NCI-H1436 (cell line): ENCODE measurements at regions not wholly inside any gene's neighbourhood (a gene's known extent, or its start where the extent isn't known, plus 50 kb on each side); places are given as distances from the start of the nearest gene placed in this dataset.
A peak's percentile ranks its signal among the peaks of the same experiment; 100 is the strongest.

Source experiments
- DNase-seq: peaks from one replicate; lab custom pipeline; 2025; lab: John Stamatoyannopoulos, UW

GRCh38 chr6:112801468-112802080, 454.4 kb downstream of the RFPL4B start:
- DNase-seq: no peak

DNA sequence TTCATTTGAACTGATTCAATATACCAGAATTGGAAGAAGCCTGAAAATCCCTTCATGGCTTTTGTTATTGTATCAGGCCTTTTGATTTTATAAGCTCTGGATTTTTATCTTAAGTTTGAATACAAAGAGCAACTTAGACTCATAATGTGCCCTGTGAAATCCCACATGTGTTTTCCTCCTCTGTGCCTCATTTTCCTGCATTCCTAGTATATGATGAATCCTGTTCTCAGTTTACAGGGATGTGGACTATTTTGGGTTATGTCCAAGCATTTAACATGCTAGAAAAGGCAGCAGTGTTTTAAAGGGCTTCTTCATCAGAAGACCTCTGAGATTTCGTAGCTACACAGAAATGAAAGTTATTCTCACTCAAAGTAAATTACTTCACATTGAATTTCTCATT, 455.0 kb downstream of the RFPL4B start:
- DNase-seq: no peak

- DNase-seq: no peak
Measured at GRCh38 chr6:112804638-112805330, 457.7 kb downstream of the RFPL4B start.

- no peak for DNase-seq
Measured at GRCh38 chr6:112806163-112806865, 459.2 kb downstream of the RFPL4B start.

- DNase-seq: no peak
Measured at GRCh38 chr6:112821476-112821875, 474.3 kb downstream of the RFPL4B start.

GRCh38 chr6:112822769-112823168, 475.6 kb downstream of the RFPL4B start:
- no peak for DNase-seq

- DNase-seq: no peak
Measured at GRCh38 chr6:112827793-112828192, 480.7 kb downstream of the RFPL4B start.

GRCh38 chr6:112831022-112831421, 483.9 kb downstream of the RFPL4B start:
- DNase-seq: no peak

- DNase-seq: no peak
Measured at GRCh38 chr6:112833581-112834131, 486.5 kb downstream of the RFPL4B start.

DNA sequence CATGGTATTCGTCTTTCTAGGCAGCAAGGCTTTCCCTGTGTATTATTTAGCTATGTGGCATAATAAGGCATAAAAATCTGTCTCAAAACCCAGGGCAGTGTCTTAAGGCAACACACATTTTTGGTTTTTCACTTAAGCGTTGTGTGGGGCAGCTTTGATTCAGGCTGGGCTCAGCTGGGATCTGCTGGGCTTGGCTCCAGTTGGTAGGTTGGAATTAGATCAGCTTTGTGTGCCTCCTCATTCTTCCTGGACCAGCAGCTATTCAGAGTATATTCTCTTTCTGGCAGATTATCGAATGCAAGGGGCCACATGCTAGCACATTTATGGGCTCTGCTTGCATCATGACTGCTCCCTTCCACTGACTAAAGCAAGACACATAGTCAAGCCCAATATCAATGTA, 487.9 kb downstream of the RFPL4B start:
- DNase-seq: no peak

GRCh38 chr6:112839525-112839961, 492.4 kb downstream of the RFPL4B start:
- no peak for DNase-seq

GRCh38 chr6:112841553-112842329, 494.6 kb downstream of the RFPL4B start:
- no peak for DNase-seq

DNA sequence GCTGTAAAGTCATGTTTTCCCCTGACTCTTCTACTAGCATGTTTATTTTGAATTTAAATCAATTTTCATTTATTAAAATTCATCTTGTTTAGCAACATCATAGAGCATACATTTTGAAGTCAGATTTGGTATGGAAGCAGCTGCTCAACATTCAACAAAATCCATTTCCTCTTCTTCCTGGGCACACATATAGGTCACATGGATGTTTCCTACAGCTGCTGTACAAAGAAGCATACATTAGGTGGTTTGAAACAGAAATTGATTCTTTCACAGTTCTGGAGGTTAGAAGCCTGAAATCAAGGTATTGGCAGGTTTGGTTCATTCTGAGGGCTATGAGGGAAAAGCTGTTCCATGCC, 495.2 kb downstream of the RFPL4B start:
- DNase-seq: no peak

GRCh38 chr6:112846681-112847080, 499.6 kb downstream of the RFPL4B start:
- no peak for DNase-seq

- no peak for DNase-seq
Measured at GRCh38 chr6:112851146-112851545, 504.0 kb downstream of the RFPL4B start.

- no peak for DNase-seq
Measured at GRCh38 chr6:112853162-112853561, 506.0 kb downstream of the RFPL4B start.

- DNase-seq: no peak
Measured at GRCh38 chr6:112863753-112864152, 516.6 kb downstream of the RFPL4B start.

DNA sequence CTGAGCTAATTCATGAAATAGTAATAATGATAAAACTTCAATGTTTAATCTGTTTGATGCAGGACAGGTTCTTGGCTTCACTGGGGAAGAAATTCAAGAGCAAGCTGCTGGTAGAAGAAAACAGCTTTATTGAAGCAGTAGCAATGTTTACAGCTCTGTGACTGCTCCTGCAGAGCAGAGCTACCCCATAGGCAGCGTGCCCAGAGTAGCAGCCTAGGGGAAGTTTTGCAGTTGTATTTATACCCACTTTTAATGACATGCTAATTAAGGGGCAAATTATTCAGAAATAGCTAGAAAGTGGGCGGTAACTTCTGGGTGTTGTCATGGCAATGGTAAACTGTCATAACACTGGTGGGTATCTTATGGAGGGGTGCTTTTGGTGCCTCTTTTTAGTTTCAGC, 518.0 kb downstream of the RFPL4B start:
- DNase-seq: no peak

GRCh38 chr6:112874881-112875280, 527.8 kb downstream of the RFPL4B start:
- DNase-seq: no peak

GRCh38 chr6:112877134-112878100, 530.3 kb downstream of the RFPL4B start:
- no peak for DNase-seq

GRCh38 chr6:112879920-112880413, 532.8 kb downstream of the RFPL4B start:
- DNase-seq: peak; percentile 68
